ENCODE measurements at regions not wholly inside any gene's neighbourhood (a gene's known extent, or its start where the extent isn't known, plus 50 kb on each side); places are given as distances from the start of the nearest gene placed in this dataset.

- no peaks in the 10 kb centered on the region for H3K36me3 Mint-ChIP-seq (ENCODE audit: low read depth)
- H3K4me3 Mint-ChIP-seq, result no peak overlapping the region
- H3K27me3 Mint-ChIP-seq (ENCODE audit: low read depth), result no peaks in the 10 kb centered on the region
Observed at GRCh38 chr2:47657886-47658489, 87.2 kb upstream of the KCNK12 start.

DNA sequence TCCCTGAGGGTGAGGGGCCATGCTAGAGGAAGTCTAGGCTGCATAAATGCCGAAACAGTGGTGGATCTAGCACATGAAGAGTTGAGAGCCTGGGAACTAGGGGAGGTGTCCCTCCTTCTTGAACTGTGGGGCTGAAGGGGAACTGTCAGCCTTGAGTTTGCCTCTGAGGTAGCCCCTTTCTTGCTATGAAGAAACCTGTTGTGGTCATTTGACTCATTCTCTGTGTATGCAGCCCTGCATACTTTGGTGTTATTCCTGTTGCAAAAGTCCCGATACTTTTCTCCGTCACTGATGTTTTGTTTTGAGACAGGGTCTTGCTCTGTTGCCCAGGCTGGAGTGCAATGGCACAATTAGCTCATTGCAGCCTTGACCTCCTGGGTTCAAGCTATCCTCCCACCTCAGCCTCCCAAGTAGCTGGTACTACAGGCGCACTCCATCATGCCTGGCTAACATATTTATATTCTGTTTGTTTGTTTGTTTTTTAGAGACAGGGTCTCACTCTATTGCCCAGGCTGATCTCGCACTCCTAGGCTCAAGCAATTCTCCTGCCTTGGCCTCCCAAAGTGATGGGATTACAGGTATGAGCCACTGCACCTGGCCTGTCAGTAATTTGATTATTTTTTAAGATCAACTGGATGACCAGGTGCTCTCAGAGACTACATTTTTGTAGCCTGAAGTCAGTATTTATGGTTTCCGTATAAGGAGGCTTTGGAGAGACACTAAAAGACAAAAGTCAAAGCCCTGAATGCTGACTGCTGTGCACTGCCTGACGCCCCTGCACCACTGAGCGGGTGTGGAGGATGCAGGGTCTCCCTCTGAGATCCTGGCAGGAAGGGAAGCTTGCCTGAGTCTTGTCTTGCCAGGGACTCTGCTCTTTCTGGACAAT is 86.2 kb upstream of the KCNK12 start:
- no peak overlapping the region for H3K4me3 Mint-ChIP-seq
- ATAC-seq (no peak), DNase-seq (no peak)
- no peak overlapping the region for H3K27ac Mint-ChIP-seq
- ChIA-PET POLR2A (no interaction called here), CTCF (no interaction called here)
- no peaks in the 10 kb centered on the region for H3K36me3 Mint-ChIP-seq (ENCODE audit: low read depth)
- no peaks in the 10 kb centered on the region for H3K27me3 Mint-ChIP-seq (ENCODE audit: low read depth)
- H3K9me3 Mint-ChIP-seq (ENCODE audit: insufficient read depth), result no peaks in the 10 kb centered on the region
- H3K4me1 Mint-ChIP-seq (ENCODE audit: low read depth), result no peaks in the 10 kb centered on the region

More at GRCh38 chr2:47657886-47658489, 87.2 kb upstream of the KCNK12 start:
- no peak for ATAC-seq
- no peaks in the 10 kb centered on the region for H3K9me3 Mint-ChIP-seq (ENCODE audit: insufficient read depth)
- ChIA-PET CTCF (no interaction called here), POLR2A (no interaction called here)
- H3K4me1 Mint-ChIP-seq (ENCODE audit: low read depth), result no peaks in the 10 kb centered on the region
- H3K27ac Mint-ChIP-seq, result no peak overlapping the region
- no peak for DNase-seq

- DNase-seq (no peak), ATAC-seq (no peak)
- Mint-ChIP-seq H3K9me3 (ENCODE audit: insufficient read depth) (no peaks in the 10 kb centered on the region), H3K4me1 (ENCODE audit: low read depth) (no peaks in the 10 kb centered on the region), H3K27me3 (ENCODE audit: low read depth) (no peaks in the 10 kb centered on the region), H3K36me3 (ENCODE audit: low read depth) (no peaks in the 10 kb centered on the region), H3K27ac (no peak overlapping the region), H3K4me3 (no peak overlapping the region)
- ChIA-PET POLR2A (no interaction called here), CTCF (no interaction called here)
Observed at GRCh38 chr2:47655563-47655880, 84.7 kb upstream of the KCNK12 start.

GRCh38 chr2:47654790-47655562 is 84.2 kb upstream of the KCNK12 start:
- Mint-ChIP-seq H3K4me1 (ENCODE audit: low read depth) (no peaks in the 10 kb centered on the region), H3K27ac (no peak overlapping the region), H3K27me3 (ENCODE audit: low read depth) (no peaks in the 10 kb centered on the region), H3K4me3 (no peak overlapping the region), H3K36me3 (ENCODE audit: low read depth) (no peaks in the 10 kb centered on the region), H3K9me3 (ENCODE audit: insufficient read depth) (no peaks in the 10 kb centered on the region)
- DNase-seq, result no peak
- ATAC-seq, result no peak
- ChIA-PET POLR2A (interaction anchor here (0.6 kb wide), 1 partner anchor 633 kb away, joined by 4 read pairs; no protein-coding TSS in a partner anchor), CTCF (interaction anchor here (1.6 kb wide), 1 partner anchor 113 kb away, joined by 8 read pairs; no protein-coding TSS in a partner anchor)

DNA sequence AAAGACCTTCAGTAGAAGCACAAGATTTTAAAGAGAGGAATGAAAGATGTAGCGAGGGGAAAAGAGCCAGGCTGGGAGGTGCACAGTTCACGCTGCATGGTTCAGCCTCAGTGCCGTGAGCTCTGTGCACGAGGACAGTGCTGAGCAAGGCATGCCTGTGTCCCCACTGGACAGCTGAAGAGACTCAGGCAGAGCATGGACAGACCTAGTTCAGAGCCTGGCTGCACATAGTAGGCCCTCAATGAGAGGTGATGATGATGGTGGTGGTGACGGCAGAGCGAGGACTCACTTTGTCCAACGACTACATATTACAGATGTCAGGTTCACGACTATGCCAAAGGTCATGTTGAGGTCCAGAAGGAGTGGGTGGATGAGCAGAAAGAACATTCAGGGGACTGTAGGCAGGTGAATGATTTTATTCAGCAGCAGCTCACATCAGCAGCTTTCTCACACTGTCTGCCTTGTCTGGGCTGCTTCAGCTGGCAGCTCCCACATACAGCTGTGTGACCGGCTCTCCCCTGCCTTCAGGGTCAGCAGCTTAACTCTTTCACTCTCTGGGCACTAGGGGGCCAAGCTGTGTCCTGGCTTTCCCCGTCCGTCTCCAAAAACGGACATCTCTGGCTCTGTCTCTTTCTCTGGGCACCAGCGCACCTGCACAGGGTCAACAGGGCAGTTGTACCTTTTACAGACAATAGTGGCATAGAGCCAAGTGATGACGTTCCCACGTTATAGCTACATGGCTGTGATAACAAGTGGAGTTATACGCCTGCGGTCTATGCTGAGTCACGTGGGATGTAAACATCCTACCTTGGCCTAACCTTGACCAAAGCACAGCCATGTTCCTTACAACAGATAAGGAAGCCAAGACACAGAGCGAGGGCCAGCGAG is 83.4 kb upstream of the KCNK12 start:
- CTCF ChIA-PET, result interaction anchor here (1.6 kb wide), 1 partner anchor 113 kb away, joined by 8 read pairs; no protein-coding TSS in a partner anchor
- no peak overlapping the region for H3K27ac Mint-ChIP-seq
- DNase-seq (no peak), ATAC-seq (no peak)
- no peak overlapping the region for H3K4me3 Mint-ChIP-seq
- H3K4me1 Mint-ChIP-seq (ENCODE audit: low read depth), result no peaks in the 10 kb centered on the region
- POLR2A ChIA-PET, result no interaction called here
- no peaks in the 10 kb centered on the region for H3K9me3 Mint-ChIP-seq (ENCODE audit: insufficient read depth)
- H3K27me3 Mint-ChIP-seq (ENCODE audit: low read depth), result no peaks in the 10 kb centered on the region
- no peaks in the 10 kb centered on the region for H3K36me3 Mint-ChIP-seq (ENCODE audit: low read depth)

DNA sequence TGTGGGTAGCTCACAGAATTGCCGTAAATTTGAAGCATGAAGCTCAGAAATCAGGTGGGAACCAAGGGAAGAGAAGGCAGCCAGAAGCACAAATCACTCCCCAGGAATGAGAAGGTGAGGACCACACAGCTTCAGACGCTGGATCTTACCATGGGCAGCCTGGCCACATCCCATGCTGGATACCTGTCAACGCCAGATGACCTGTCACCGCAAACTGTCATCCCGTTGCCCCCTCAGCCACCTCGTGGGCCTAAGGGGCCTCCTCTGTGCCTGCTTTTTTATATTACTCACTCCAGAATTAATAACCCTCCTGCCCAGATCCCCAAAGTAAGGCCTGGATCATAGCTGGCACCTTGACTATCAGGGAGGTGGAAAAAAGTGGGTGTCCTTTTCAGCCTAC is 82.3 kb upstream of the KCNK12 start:
- DNase-seq (no peak), ATAC-seq (no peak)
- H3K4me3 Mint-ChIP-seq, result no peak overlapping the region
- no peaks in the 10 kb centered on the region for H3K4me1 Mint-ChIP-seq (ENCODE audit: low read depth)
- no peak overlapping the region for H3K27ac Mint-ChIP-seq
- H3K9me3 Mint-ChIP-seq (ENCODE audit: insufficient read depth), result no peaks in the 10 kb centered on the region
- CTCF ChIA-PET, result no interaction called here
- POLR2A ChIA-PET, result no interaction called here
- no peaks in the 10 kb centered on the region for H3K27me3 Mint-ChIP-seq (ENCODE audit: low read depth)
- H3K36me3 Mint-ChIP-seq (ENCODE audit: low read depth), result no peaks in the 10 kb centered on the region

DNA sequence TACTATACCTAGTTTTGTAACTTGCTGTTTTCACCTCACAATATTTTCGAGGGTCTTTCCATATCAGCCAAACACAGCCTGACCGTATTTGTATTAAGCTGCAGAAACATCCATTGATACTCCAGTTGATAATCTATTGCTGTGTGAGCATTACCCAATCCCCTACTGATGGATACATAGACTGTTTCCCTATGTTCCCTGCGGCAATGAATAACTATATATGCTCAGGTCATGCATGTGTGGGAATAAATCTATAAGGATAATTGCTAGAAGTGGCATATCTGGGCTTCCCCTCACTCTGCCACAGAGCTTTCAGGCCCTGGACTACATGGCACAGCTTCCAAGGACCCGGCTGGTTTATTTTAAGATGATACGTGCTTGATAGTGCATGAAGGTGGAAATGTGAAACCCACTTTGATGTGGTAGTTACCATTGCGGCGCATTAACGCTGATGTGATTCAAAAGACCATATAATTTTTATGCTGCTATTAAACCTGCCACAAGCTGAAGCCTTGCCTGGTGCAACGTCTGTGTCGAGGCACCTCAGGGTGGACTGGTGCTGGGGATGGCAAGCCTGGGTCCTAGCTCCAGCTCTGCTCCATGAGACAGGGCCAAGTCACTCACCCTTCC is 81.4 kb upstream of the KCNK12 start:
- no peaks in the 10 kb centered on the region for H3K9me3 Mint-ChIP-seq (ENCODE audit: insufficient read depth)
- H3K27me3 Mint-ChIP-seq (ENCODE audit: low read depth), result no peaks in the 10 kb centered on the region
- ChIA-PET CTCF (no interaction called here), POLR2A (no interaction called here)
- H3K36me3 Mint-ChIP-seq (ENCODE audit: low read depth), result no peaks in the 10 kb centered on the region
- no peak overlapping the region for H3K27ac Mint-ChIP-seq
- ATAC-seq, result no peak
- no peak overlapping the region for H3K4me3 Mint-ChIP-seq
- H3K4me1 Mint-ChIP-seq (ENCODE audit: low read depth), result no peaks in the 10 kb centered on the region
- DNase-seq, result no peak

DNA sequence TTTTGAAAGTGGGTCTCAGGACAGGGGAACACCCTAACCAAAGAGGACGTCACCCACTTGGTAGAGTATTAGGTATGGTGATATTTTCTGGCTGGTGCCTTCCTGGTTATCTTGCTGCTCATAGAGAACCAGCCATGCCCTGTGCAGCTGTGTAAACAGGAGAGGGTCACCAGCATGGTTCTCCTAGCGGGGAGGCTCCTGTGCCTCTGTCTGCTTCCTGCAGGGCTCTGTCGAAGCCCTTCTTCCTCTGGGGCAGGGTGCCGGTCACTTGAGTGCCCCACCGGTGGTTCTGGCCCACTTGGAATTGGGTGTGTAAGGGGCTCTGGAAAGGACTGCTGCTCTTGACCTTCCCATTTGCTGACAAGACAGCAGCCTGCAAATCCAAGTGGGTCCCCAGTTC is 80.5 kb upstream of the KCNK12 start:
- Mint-ChIP-seq H3K36me3 (ENCODE audit: low read depth) (no peaks in the 10 kb centered on the region), H3K4me3 (no peak overlapping the region), H3K27me3 (ENCODE audit: low read depth) (no peaks in the 10 kb centered on the region), H3K9me3 (ENCODE audit: insufficient read depth) (no peaks in the 10 kb centered on the region), H3K4me1 (ENCODE audit: low read depth) (no peaks in the 10 kb centered on the region), H3K27ac (no peak overlapping the region)
- ChIA-PET POLR2A (no interaction called here), CTCF (no interaction called here)
- DNase-seq (no peak), ATAC-seq (no peak)

GRCh38 chr2:47650001-47650535 is 79.3 kb upstream of the KCNK12 start:
- Mint-ChIP-seq H3K4me1 (ENCODE audit: low read depth) (no peaks in the 10 kb centered on the region), H3K4me3 (no peak overlapping the region), H3K36me3 (ENCODE audit: low read depth) (no peaks in the 10 kb centered on the region), H3K27me3 (ENCODE audit: low read depth) (no peaks in the 10 kb centered on the region), H3K9me3 (ENCODE audit: insufficient read depth) (no peaks in the 10 kb centered on the region), H3K27ac (no peak overlapping the region)
- POLR2A ChIA-PET, result no interaction called here
- DNase-seq (no peak), ATAC-seq (no peak)
- CTCF ChIA-PET, result no interaction called here

DNA sequence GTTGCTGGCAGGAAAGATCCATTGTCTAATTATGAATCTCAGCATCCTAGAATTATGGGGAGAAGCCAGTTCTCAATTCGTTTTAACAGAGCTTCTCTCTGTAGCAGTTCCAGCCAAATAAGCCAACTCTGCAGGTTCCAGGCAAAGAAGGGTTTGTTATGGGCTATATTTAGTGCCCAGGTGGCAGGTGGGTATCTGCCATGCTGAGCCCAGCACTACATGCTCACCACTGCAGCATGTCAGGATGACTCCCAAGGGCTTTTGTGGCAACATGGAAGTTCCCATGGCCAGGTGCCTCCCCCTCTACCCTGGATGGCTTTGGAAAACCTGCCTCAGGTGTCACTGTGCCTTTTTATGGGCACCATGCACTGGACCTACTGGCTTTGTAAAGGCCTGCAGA is 74.5 kb upstream of the KCNK12 start:
- ATAC-seq (no peak), DNase-seq (no peak)
- Mint-ChIP-seq H3K36me3 (ENCODE audit: low read depth) (no peaks in the 10 kb centered on the region), H3K9me3 (ENCODE audit: insufficient read depth) (no peaks in the 10 kb centered on the region), H3K27me3 (ENCODE audit: low read depth) (no peaks in the 10 kb centered on the region), H3K4me1 (ENCODE audit: low read depth) (no peaks in the 10 kb centered on the region), H3K4me3 (no peak overlapping the region), H3K27ac (no peak overlapping the region)
- CTCF ChIA-PET, result no interaction called here
- POLR2A ChIA-PET, result no interaction called here

DNA sequence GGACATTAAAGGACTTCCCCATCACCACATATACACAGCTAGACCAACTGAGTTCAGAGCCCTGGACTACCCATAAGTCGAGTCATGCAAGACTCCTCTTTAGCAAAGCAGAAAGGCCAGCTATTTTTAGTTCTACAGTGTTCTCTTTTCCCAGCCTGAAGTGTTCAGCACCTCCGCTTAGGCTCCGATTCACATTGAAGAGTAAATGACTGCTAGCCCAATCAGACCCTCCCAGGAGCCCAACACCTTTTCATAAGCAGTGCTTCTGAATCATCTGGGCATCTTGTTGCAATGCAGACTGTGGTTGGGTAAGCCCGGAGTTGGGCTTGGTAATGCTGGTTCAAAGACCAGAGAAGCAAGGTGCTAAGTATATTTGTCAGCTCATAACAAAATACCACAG is 73.6 kb upstream of the KCNK12 start:
- Mint-ChIP-seq H3K36me3 (ENCODE audit: low read depth) (no peaks in the 10 kb centered on the region), H3K4me1 (ENCODE audit: low read depth) (no peaks in the 10 kb centered on the region), H3K27me3 (ENCODE audit: low read depth) (no peaks in the 10 kb centered on the region), H3K27ac (no peak overlapping the region), H3K4me3 (no peak overlapping the region), H3K9me3 (ENCODE audit: insufficient read depth) (no peaks in the 10 kb centered on the region)
- no peak for DNase-seq
- no peak for ATAC-seq
- ChIA-PET CTCF (no interaction called here), POLR2A (no interaction called here)

Measured in activated CD8-positive, alpha-beta T cell treated with anti-CD3 and anti-CD28 coated beads, Interleukin-2, amount 10 ng/mL, durations not matched to agents 7 days and 5 days (primary cell).